HepG2 (cell line): ENCODE measurements at regions not wholly inside any gene's neighbourhood (a gene's known extent, or its start where the extent isn't known, plus 50 kb on each side); places are given as distances from the start of the nearest gene placed in this dataset.

Source experiments
- AKNA ChIP-seq: sonication (generic); formaldehyde crosslinking; IDR thresholded peaks from 2 replicates; pipeline ENCODE4 v1.4.0; 2020; ENCODE audit warnings: missing genetic modification reagents, borderline replicate concordance
- FIP1L1 ChIP-seq: fragments of 200-400 bp; formaldehyde crosslinking; IDR thresholded peaks from 2 replicates; pipeline ENCODE4 v1.6.1; 2018; ENCODE audit warnings: low read depth, mild to moderate bottlenecking, low read length, moderate library complexity, borderline replicate concordance; ENCODE audit not compliant: insufficient read depth
- GABPA ChIP-seq, 2 experiments: IDR thresholded peaks; 2 replicates each; pipeline ENCODE4 v1.6.1; 2011 to 2016; ENCODE audit warnings: low read depth in 2 of 2, low read length in 1 of 2, missing biosample characterization in 1 of 2, missing genetic modification characterization in 1 of 2
- HOXA7 ChIP-seq: sonication (generic); formaldehyde crosslinking; IDR thresholded peaks from 2 replicates; pipeline ENCODE4 v1.8.1; 2022; ENCODE audit warnings: mild to moderate bottlenecking, missing genetic modification reagents, moderate library complexity
- IRF2 ChIP-seq: IDR thresholded peaks from 2 replicates; pipeline ENCODE4 v1.6.1; 2018; ENCODE audit warnings: missing genetic modification reagents, missing compliant biosample characterization
- MIER3 ChIP-seq: IDR thresholded peaks from 2 replicates; pipeline ENCODE4 v1.6.1; 2016; ENCODE audit warnings: missing compliant biosample characterization, borderline replicate concordance
- MLXIP ChIP-seq: sonication (generic); formaldehyde crosslinking; IDR thresholded peaks from 2 replicates; pipeline ENCODE4 v1.9.0; 2021; ENCODE audit warnings: missing genetic modification reagents, borderline replicate concordance
- USF2 ChIP-seq, 2 experiments: sonication (generic) in 1 of 2; formaldehyde crosslinking in 1 of 2; IDR thresholded peaks; 2 replicates each; pipeline versions ENCODE4 v1.5.1 to v1.6.1; 2011 to 2020; ENCODE audit warnings: borderline replicate concordance in 1 of 2, low read depth in 1 of 2, low read length in 1 of 2, mild to moderate bottlenecking in 1 of 2, missing genetic modification reagents in 1 of 2, moderate library complexity in 1 of 2
- ZBTB37 ChIP-seq: sonication (generic); formaldehyde crosslinking; IDR thresholded peaks from 2 replicates; pipeline ENCODE4 v1.4.0; 2020; ENCODE audit warnings: mild to moderate bottlenecking, missing genetic modification reagents
- ZFP91 ChIP-seq: sonication (generic); formaldehyde crosslinking; IDR thresholded peaks from 2 replicates; pipeline ENCODE4 v1.9.0; 2022; ENCODE audit warnings: missing genetic modification reagents, mild to moderate bottlenecking, borderline replicate concordance
- ZNF441 ChIP-seq: sonication (generic); formaldehyde crosslinking; IDR thresholded peaks from 2 replicates; pipeline ENCODE4 v1.7.0; 2021; ENCODE audit warnings: missing genetic modification reagents, borderline replicate concordance
- ZSCAN30 ChIP-seq: sonication (generic); formaldehyde crosslinking; IDR thresholded peaks from 2 replicates; pipeline ENCODE4 v1.5.0; 2020; ENCODE audit warnings: mild to moderate bottlenecking, missing genetic modification reagents

GRCh38 chr1:54488065-54488750, 59.8 kb upstream of the ACOT11 start (continued):
- no peak for TF ChIP-seq MLXIP (CRISPR knock-in tag)
- TF ChIP-seq ZNF441 (CRISPR knock-in tag) = 0 out of 2 replicates have a peak, but pooled peaks have one; percentile 14
- TF ChIP-seq IRF2 (CRISPR knock-in tag) = no peak; the same call in 1 of the 2 replicates
- peak; percentile 98 for TF ChIP-seq ZFP91 (CRISPR knock-in tag)
- no peak for TF ChIP-seq AKNA (CRISPR knock-in tag)
- TF ChIP-seq USF2 (IDR thresholded peaks at IDR 0.05; ENCODE audit: low read depth, low read length) = no peak
- no peak for TF ChIP-seq USF2 (CRISPR knock-in tag; IDR thresholded peaks at IDR 0.05; ENCODE audit: borderline replicate concordance)
- no peak for TF ChIP-seq ZSCAN30
- no peak for TF ChIP-seq HOXA7 (CRISPR knock-in tag)
- TF ChIP-seq MIER3 = no peak
- no peak for TF ChIP-seq FIP1L1
- peak; percentile 57 for TF ChIP-seq GABPA (IDR thresholded peaks at IDR 0.05; ENCODE audit: low read depth, low read length)
- TF ChIP-seq GABPA (CRISPR knock-in tag; IDR thresholded peaks at IDR 0.05; ENCODE audit: low read depth) = peak; percentile 76
- TF ChIP-seq ZBTB37 (CRISPR knock-in tag) = no peak
